Mucosa of rectum (tissue), 2 donors: ENCODE measurements at regions not wholly inside any gene's neighbourhood (a gene's known extent, or its start where the extent isn't known, plus 50 kb on each side); places are given as distances from the start of the nearest gene placed in this dataset.

ENCODE experiments used
- H3K27ac ChIP-seq, 2 donors: one replicate each; pipeline ENCODE4 v1.7.0; 2013; ENCODE audit warnings: inconsistent platforms in 2 of 2, low read depth in 2 of 2, low read length in 2 of 2
- H3K27me3 ChIP-seq, 2 donors: one replicate each; pipeline ENCODE4 v1.7.0; 2013; ENCODE audit warnings: low read length in 2 of 2; ENCODE audit not compliant: control insufficient read depth in 2 of 2, insufficient read depth in 2 of 2
- H3K36me3 ChIP-seq, 2 donors: one replicate each; pipeline ENCODE4 v1.7.0; 2013; ENCODE audit warnings: low read length in 2 of 2; ENCODE audit not compliant: control insufficient read depth in 2 of 2, insufficient read depth in 2 of 2
- H3K4me1 ChIP-seq, 2 donors: one replicate each; pipeline ENCODE4 v1.7.0; 2013; ENCODE audit warnings: low read length in 2 of 2, mild to moderate bottlenecking in 1 of 2; ENCODE audit not compliant: control insufficient read depth in 2 of 2, insufficient read depth in 2 of 2
- H3K4me3 ChIP-seq, 2 donors: one replicate each; pipeline ENCODE4 v1.7.0; 2013; ENCODE audit warnings: low read length in 2 of 2
- H3K9ac ChIP-seq, 2 donors: one replicate each; pipeline ENCODE4 v1.7.0; 2013; ENCODE audit warnings: low read length in 2 of 2, low read depth in 1 of 2, mild to moderate bottlenecking in 1 of 2
- H3K9me3 ChIP-seq, 2 donors: one replicate each; pipeline ENCODE4 v1.7.0; 2013; ENCODE audit warnings: low read length in 2 of 2; ENCODE audit not compliant: control insufficient read depth in 2 of 2
- donor health status: healthy.
- donor health status: Normal muscosa, but diverticular disease.

DNA sequence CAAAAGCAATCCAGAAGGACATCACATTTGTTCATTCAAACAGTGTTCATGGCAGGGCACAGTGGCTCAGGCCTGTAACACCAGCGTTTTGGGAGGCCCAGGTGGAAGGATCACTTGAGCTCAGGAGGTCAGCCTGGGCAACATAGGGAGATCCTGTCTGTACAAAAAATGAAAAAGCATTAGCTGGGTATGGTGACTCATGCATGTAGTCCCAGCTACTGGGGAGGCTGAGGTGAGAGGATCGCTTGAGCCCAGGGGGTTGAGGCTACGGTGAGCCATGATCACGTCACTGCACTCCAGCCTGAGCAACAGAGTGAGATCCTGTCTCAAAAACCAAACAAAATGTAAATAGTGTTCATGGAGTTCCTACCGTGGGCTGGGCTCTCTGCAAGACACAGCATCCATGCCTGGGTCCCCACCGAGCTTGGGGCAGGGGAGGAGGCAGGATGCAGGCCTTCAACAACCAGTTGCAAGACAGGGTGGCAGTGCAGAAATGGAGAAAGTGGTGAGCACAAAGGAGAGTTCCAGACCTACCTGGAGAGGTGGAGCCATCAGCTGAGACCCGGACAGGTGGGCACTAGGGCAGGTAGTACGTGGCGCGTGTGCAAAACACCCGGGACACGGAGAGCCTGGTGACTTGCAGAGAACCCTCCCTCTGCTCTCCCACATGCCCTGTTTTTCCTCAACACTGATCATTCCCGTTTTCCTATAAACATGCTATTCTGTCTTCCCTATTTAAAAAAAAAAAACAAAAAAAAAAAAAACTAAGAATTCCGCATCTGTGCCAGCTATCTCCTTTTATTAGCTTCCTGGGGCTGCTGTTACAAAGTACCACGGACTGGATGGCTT lies 138.9 kb downstream of the TOMM20 start:
- Histone ChIP-seq H3K27ac (no peak overlapping the region), H3K36me3 (no peaks in the 10 kb centered on the region), H3K9ac (no peak overlapping the region), H3K9me3 (no peaks in the 10 kb centered on the region), H3K4me1 (peaks cover 16 to 19% of the 10 kb centered on the region in 2 donors), H3K4me3 (no peak overlapping the region), H3K27me3 (no peaks in the 10 kb centered on the region)

DNA sequence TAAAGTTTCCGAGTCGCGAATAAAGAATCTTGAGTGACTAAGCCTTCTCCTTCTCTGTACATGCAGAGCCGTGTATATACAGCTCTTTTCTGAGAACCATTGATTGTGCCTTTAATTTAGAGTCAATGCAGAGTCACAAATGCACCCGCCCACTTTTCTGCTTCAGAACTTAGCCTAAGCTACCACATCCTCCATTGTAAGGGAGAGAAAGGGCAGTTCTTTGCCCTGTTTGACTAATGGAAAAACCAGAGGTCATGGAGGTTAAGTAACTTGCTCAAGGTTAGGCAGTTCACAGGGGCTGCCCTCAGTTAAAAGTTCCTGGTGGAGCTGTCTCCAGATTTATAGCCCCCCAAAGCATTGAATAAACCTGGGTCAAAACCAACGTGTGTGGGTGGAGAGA lies 139.6 kb downstream of the TOMM20 start:
- no peaks in the 10 kb centered on the region for H3K9me3 ChIP-seq
- peak overlapping the region in 1 of 2 donors; percentile 79 for H3K27ac ChIP-seq
- no peak overlapping the region for H3K9ac ChIP-seq
- no peak overlapping the region for H3K4me3 ChIP-seq
- no peaks in the 10 kb centered on the region for H3K36me3 ChIP-seq
- H3K4me1 ChIP-seq, result peaks cover 16 to 20% of the 10 kb centered on the region in 2 donors
- no peaks in the 10 kb centered on the region for H3K27me3 ChIP-seq

DNA sequence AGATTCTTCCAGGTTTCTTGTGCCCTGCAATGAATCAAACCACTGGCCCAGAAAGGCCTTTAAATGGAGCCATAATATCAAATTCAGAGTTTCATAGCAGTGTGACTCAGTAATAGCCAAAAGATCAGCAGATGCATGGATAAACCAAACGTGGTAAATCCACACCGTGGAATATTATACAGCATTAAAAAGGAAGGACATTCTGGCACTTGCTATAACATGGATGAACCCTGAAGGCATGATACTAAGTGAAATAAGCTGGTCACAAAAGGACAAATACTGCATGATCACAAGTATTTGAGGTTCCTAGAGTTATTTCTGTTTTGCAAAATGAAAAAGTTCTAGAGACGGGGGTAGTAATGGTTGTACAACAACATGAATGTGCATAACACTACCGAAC lies 140.1 kb downstream of the TOMM20 start:
- Histone ChIP-seq H3K4me3 (no peak overlapping the region), H3K9ac (peak overlapping the region in 1 of 2 donors; percentile 23), H3K9me3 (no peaks in the 10 kb centered on the region), H3K4me1 (peaks cover 16 to 20% of the 10 kb centered on the region in 2 donors), H3K27ac (peak overlapping the region in 1 of 2 donors; percentile 79), H3K27me3 (no peaks in the 10 kb centered on the region), H3K36me3 (no peaks in the 10 kb centered on the region)

DNA sequence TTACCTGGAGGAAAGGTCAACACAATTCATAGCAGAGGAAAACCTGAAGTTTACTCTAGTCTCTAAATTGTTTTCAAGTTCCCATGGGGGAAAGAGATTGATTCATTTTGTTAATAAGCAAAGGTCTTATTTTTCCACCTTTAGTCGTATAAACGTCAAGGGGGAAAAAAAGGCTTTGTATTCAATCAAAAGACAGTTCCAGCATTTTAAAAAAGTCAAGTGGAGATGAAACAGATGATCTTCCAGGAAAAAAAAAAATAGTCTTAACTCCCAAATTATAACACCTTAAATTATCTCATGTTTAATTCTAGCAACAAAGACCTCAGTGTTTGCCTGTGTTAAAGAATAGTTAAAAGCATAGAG lies 140.5 kb downstream of the TOMM20 start:
- peak overlapping the region; percentile 23 to 36 for H3K9ac ChIP-seq
- H3K27ac ChIP-seq, result peak overlapping the region; percentile 75 to 79
- H3K27me3 ChIP-seq, result no peaks in the 10 kb centered on the region
- no peak overlapping the region for H3K4me3 ChIP-seq
- no peaks in the 10 kb centered on the region for H3K36me3 ChIP-seq
- peaks cover 16 to 20% of the 10 kb centered on the region in 2 donors for H3K4me1 ChIP-seq
- H3K9me3 ChIP-seq, result no peaks in the 10 kb centered on the region

DNA sequence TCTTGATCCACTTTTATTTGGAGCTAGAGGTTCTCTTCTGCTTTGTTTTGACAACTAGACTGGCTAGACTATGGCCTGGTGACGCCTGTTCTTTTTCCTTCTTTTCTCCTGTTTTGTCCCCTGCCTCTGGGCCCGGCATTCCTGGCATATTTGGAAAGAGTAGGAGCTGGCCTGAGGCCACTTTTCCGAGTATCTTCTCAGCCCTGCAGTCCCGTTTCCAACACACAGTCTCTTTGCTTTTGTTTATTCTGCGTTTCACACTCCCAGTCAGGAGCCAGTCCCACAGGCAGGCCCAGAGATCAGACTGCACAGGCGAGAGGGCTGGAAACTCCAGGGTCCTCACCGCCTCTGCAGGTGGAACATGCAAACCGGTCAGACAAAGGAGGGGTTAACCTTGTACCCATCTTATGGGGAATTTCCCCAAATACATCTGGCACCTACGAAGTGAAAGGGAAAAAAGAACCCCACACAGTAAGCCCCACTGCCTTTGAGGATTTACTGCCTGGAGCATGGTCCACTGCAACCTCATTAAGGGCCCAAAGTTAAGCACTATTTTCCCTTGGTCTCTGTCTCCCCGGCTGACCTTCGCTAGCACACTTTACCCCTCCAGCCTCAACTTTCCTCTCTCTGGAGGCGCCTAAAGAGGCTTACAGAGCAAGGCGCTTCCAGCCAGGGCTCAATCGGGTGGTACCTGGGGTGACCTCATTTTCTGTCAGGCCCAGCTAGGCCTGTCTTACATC lies 141.1 kb downstream of the TOMM20 start:
- peak overlapping the region; percentile 23 to 36 for H3K9ac ChIP-seq
- H3K9me3 ChIP-seq, result no peaks in the 10 kb centered on the region
- peaks cover 16 to 20% of the 10 kb centered on the region in 2 donors for H3K4me1 ChIP-seq
- peak overlapping the region; percentile 75 to 79 for H3K27ac ChIP-seq
- H3K4me3 ChIP-seq, result no peak overlapping the region
- H3K36me3 ChIP-seq, result no peaks in the 10 kb centered on the region
- H3K27me3 ChIP-seq, result no peaks in the 10 kb centered on the region

DNA sequence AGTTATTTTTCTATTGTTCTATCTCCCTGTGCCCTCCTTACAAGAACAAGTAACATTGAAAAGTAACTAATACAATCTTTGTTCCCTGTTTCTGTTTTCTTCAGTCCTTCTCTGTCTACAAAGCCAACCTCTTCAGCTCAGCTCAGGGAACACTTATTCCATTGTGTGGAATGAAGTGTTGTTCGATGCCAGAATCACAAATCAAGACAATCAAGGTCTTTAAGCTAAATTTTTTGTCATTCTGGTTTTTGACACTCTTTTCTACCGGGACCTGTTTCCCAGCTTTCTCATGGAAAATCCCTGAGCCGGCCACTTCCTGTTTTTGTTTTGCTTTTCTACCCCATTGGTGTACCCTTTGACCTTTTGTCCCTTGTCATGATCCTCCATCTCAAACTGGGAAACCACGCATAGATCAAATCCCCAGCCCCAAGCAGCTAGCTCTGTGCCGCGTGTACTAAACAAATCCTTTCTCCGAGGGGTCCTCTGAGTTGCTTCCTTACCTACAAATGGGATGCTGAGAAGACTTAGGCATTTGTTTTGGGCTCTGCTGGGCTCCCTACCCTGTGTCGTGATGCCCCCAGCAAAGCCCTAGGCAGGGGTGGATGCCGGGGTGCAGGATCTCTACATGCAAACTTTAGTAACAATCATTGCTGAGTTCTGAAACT lies 141.8 kb downstream of the TOMM20 start:
- no peaks in the 10 kb centered on the region for H3K27me3 ChIP-seq
- H3K4me1 ChIP-seq, result peaks cover 16 to 20% of the 10 kb centered on the region in 2 donors
- H3K9ac ChIP-seq, result peak overlapping the region; percentile 20 to 23
- no peaks in the 10 kb centered on the region for H3K36me3 ChIP-seq
- H3K27ac ChIP-seq, result peak overlapping the region; percentile 75 to 79
- no peaks in the 10 kb centered on the region for H3K9me3 ChIP-seq
- no peak overlapping the region for H3K4me3 ChIP-seq

DNA sequence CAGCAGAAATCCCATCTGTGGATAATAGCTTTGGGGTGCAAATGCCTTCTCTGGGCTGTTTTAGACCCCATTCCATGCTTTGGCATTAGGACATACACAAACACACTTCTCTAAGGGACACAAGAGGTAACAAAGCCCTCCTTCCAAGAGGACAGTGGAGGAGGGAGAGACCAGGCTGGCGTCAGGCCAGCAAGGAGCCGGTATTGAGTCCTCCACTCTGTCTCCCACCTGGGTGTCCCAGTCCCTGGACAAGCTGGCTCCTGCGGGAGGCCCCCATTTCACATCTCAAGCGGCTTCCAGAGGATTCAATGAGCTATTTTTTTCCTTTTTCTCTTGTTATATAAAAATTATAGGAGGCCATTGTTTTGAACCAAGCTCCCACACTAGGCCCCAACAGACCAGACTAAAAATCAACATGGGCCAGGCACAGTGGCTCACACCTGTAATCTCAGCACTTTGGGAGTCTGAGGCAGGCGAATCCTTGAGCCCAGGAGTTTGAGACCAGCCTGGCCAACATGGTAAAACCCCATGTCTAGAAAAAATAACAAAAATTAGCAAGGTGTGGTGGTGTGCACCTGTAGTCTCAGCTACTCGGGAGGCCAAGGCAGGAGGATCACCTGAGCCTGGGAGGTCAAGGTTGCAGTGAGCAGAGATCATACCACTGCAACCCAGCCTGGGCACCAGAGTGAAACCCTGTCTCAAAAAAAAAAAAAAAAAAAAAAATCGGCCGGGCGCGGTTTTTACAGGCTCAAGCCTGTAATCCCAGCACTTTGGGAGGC lies 142.9 kb downstream of the TOMM20 start:
- Histone ChIP-seq H3K9me3 (no peaks in the 10 kb centered on the region), H3K4me3 (no peak overlapping the region), H3K4me1 (peaks cover 27 to 30% of the 10 kb centered on the region in 2 donors), H3K27me3 (no peaks in the 10 kb centered on the region), H3K9ac (no peak overlapping the region), H3K36me3 (no peaks in the 10 kb centered on the region), H3K27ac (peak overlapping the region in 1 of 2 donors; percentile 25)

DNA sequence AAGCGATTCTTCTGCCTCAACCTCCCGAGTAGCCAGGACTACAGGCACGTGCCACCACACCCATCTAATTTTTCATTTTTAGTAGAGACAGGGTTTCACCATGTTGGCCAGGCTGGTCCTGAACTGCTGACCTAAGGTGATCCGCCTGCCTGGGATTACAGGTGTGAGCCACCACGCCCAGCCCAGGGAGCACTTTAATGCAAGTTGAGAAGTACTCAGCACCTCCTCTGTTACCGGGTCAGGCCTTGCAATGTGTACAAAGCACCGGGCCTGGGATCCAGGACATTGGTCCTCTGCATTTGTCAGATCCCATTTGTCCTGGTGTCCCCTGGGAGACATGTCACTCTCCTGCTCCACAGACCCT lies 143.6 kb downstream of the TOMM20 start:
- Histone ChIP-seq H3K9ac (no peak overlapping the region), H3K27me3 (no peaks in the 10 kb centered on the region), H3K9me3 (no peaks in the 10 kb centered on the region), H3K4me3 (no peak overlapping the region), H3K27ac (peak overlapping the region; percentile 3 to 25), H3K4me1 (peaks cover 32 to 37% of the 10 kb centered on the region in 2 donors), H3K36me3 (no peaks in the 10 kb centered on the region)

DNA sequence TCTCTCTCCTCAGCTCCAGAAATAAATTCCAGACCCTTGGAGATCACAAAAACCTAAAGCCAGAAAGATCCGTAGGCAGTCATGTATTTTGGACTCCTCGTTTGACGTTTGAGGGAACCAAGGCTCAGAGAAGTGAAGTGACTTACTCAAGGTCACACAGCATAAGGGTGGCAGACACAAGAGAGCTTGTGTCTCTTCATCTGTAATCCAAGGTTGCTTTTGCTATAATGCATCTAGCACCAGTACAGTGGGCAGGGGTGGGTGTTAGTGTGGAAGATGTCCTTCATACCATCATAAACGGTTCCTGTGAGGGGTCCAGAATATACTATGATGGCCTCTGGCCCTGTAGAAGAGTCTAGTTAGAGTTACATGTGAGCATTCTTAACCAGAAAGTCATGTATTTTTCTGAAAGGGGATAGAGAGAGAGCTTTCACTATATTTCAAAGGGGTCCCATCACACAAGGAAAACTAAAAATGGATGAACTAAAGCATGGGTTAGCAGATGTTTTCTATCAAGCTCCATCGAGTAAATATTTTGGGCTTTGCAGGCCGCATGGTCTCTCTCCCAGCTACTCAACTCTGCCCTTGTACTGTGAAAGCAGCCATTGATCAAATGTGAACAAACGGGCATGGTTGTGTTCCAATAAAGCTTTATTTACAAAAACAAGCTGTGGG lies 144.9 kb downstream of the TOMM20 start:
- H3K27ac ChIP-seq, result peak overlapping the region; percentile 25 to 34
- no peak overlapping the region for H3K9ac ChIP-seq
- peaks cover 45 to 50% of the 10 kb centered on the region in 2 donors for H3K4me1 ChIP-seq

More for the DNA sequence above, 144.9 kb downstream of the TOMM20 start:
- Histone ChIP-seq H3K36me3 (no peaks in the 10 kb centered on the region), H3K9me3 (no peaks in the 10 kb centered on the region), H3K4me3 (no peak overlapping the region), H3K27me3 (no peaks in the 10 kb centered on the region)
